ENCODE measurements at regions not wholly inside any gene's neighbourhood (a gene's known extent, or its start where the extent isn't known, plus 50 kb on each side); places are given as distances from the start of the nearest gene placed in this dataset.

DNA sequence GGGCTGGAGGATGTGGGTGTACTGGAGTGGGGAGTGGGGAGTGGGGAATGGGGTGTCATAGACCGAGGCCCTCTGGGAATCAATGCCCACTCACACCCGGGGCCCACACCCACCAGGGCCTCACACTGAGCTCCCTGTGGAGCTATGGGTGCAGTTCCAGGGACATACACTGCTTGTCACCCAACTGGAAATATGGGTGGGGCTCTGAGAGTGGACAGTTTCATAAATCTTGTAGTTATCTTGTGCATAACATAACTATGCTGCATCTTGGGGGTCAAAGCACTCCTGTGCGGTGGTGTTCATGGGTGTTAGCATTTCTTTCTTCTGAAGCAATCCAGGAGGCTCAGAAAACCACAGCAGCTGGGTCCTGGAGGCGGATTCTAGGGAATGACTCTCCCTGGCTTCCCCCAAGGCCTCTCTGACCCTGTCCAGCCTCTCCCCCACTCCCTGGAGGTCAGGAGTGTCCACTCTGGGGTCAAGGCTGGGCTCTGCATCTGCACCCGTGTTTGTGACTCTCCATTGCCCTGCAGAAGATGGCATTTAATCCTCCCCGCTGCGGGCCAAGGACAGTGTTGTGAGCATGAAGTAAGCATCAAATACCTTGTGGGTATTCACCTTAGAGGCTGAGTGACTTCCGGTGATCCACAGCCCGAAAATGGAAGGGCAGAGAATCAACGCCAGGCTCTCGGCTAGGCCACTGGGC is 172.5 kb downstream of the CTTN start:
- DNase-seq (ENCODE audit: low read depth in 2 of 2) = no peak

DNA sequence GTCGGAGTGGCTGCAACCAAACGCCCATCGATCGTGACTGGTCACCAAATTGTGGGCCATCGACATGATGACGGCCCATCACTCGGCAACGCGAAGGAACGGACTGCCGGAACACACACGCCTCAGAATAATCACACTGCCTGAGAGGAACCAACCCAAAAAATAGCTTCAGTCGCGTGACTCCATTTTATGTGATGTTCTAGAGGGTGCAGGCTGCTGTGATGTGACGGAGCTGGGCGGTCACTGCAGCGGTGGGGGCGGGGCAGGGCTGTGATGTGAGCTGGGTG is 174.6 kb downstream of the CTTN start:
- DNase-seq (ENCODE audit: low read depth in 2 of 2) = no peak

DNA sequence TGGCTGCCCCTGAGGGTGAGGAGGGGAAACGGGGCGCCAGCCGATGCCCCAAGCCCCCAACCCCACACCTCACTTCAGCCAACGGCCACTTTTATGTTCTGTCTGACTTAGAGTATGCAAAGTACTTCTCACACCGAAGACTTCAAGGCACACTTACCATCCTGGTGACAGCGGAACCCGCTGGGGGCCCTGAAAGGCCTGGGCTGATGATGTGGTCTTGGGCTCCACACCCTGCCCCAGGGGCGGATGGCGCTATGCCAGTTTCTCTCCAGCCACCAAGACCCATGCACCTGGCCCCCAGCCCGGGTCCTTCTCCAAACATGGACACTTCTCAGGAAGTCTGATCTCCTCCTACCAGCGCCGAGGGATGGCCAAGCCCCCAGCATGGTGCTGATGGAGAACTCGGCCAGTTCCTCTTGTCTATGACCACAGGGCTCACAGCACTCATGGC is 175.4 kb downstream of the CTTN start:
- no peak for DNase-seq (ENCODE audit: low read depth in 2 of 2)

DNA sequence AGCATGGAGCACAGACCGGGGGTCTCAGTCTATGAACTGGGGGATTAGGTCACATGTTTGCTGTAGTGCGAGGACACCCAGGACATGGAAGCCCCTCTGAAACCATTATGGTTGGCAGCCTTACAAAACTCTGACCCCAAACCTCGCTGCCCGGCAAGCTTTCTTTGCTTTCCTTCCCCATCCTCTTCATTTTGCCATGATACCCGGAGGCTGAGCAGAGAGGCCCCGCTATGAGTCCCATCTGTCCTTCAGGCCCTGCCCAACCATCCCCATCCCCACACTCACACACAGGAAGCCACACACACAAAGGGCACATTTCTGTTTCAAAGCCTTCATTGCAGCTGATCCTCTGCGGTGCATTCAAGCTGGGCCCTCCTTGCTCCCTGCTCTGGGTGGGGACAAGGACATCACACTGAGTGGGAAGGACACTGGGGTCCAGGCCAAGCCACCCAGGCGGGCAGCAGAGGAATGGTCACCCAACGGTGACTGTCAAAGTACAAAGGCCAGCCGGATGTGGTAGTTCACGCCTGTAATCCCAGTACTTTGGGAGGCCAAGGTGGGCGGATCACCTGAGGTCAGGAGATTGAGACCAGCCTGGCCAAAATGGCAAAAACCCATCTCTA is 176.5 kb downstream of the CTTN start:
- DNase-seq (ENCODE audit: low read depth in 2 of 2) = no peak

DNA sequence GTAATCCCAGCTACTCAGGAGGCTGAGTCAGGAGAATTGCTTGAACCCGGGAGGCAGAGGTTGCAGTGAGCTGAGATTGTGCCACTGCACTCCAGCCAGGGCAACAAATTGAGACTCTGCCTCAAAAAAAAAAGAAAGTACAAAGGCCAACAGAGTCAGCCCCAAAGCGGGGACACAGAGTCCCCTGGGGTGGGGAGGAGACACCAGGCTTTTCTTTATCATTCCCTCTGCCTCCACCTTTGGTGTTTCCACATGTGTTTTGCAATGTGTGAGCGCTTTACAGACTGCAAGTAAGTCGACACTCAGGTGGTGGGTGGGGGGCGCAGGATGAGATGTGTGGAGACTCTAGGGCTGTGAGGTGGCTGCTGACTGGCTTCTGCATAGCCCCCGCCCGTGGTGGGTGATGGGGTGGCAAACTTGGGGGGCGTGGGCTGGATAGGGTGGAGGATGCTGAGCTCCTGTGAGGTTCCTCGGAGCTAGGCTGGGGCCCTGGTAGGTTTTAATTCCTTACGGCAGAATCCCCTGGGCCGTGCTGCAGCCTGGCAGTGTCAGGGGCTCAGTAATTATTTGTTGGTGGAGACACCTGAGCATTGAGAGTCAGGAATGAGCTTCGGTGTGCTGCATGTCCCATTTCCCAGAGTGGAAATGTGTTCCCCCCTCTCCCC is 177.2 kb downstream of the CTTN start:
- DNase-seq (ENCODE audit: low read depth in 2 of 2) = no peak

DNA sequence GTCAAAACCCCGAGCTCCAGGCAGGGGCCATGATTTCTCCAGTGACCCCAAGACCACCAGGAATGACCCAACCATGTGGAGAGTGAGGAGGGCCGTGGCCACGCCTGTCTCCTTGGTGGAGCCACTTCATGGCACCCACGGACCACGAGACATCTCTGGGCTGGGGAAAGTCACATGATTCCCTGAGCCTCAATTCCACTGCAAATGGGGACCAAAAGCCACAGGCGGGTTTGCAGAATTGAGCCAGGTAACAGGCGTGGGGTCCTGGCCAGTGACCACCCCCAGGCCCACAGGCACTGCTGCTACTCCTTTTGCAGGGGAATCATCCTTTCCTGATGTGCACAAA is 178.9 kb downstream of the CTTN start:
- no peak for DNase-seq (ENCODE audit: low read depth in 2 of 2)

DNA sequence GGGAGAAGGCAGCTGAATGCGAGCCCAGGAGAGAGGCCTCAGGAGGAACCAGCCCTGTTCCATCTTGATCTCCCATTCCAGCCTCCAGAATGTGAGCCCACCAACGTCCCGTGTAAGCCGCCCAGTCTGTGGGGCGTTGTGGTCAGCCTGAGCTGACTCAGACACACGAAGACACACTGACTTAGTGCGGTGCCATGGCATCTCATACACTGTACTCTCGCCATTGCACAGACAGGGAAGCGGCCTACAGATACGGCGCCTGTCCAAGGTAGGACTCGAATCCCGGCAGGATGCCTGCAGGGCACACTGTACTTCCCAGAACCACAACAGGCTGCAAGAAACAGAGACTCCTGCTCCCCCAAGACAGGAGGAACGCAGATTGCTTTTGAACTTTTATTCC is 179.6 kb downstream of the CTTN start:
- no peak for DNase-seq (ENCODE audit: low read depth in 2 of 2)

DNA sequence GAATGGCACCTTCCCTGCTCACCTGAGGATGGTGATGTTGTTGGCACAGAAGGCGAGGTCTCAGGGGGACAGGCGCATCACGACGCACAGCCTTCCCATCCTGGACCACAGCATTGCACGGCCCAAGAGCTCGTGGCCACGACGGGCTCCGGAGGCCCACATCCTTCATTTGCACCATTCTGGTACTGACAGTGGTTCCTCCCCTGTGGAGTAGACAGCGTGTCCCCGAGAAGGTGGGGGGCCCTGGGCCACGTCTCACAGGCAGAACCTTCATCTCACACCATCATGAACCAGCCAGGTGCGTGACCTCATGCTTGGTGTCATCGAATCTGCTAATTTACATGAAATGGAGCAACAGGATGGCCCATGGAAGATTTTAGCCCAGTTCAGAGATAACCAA is 180.0 kb downstream of the CTTN start:
- DNase-seq (ENCODE audit: low read depth in 2 of 2) = no peak

DNA sequence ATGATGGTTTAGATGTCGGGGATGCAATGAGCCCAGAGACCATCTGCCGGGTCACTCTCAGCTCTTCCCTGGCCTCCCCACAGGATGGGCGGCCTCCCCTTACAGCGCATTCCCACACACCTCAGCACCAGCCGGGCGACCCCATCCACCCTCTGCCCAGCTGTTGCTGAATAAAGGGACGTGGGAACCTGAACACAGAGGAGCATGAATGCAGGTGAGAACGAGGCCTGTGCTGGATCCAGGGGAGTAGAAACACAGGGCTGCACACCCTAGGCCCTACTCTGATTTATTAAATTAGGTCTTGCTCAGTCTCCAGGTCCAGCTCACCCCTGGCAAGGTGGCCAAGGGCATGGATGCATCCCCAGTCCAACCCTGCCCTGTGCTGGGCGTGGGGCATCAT is 180.5 kb downstream of the CTTN start:
- no peak for DNase-seq (ENCODE audit: low read depth in 2 of 2)

DNA sequence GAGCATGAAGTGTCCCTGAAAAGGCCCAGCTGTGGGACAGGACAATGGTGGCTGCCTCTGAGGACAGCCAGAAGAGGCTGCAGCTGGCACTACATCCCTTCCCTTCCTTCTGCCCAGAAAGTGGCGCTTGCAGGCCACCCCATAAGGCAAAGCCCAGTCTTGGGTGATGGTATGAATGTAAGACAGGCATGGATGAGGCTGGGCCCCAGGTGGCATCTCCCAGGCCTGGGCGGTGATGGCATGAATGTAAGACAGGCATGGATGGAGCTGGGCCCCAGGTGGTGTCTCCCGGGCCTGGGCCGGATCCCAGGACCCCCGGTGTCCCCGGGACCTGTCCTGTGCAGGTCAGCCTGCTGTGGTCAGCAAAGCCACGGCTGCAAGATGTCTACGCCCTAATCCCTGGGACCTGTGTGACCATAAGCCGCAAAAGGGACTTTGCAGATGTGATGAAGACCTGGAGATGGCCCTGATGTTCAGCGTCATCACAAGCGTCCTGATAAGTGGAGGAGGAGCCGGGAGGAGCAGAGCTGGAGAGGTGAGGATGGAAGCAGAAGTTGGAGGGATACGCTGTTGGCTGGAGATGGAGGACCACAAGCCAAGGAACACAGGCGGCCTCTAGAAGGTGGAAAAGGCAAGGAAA is 181.1 kb downstream of the CTTN start:
- DNase-seq (ENCODE audit: low read depth in 2 of 2) = no peak

DNA sequence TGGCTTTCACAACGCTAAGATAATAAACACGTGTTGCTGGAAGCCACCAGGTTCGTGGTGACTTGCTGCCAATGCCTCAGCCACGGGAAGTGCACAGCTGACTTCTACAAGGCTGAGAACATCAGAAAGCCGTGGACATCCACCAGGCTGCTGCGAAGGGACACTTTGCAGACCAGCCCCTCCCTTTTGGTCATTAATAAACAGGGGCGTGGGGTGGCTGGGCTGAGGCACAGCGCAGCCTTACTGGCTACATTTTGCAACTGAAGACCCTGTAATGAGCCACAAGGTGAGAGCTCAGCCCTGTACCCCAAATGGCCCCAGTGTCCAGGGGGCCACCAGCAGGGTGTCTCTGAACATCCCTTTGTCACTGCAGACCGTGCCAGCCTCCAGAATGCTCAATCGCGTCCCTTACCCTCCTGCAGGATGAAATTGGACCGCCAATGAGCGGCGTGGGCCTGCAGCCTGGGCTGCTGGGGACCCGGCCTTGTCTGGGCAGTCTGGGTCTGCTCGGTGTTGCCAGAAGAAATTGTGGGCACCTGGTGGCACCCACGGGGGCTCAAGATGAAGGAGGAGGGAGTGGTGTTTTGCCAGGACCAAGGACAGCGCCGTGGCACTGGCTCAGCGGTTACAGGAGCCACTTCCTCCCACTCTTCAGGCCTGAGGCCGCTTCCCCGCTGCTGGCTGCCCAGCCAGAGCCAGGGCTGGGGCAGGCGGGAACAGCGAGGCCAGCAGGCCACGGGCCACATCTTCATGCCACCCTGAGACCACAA is 181.9 kb downstream of the CTTN start:
- no peak for DNase-seq (ENCODE audit: low read depth in 2 of 2)

DNA sequence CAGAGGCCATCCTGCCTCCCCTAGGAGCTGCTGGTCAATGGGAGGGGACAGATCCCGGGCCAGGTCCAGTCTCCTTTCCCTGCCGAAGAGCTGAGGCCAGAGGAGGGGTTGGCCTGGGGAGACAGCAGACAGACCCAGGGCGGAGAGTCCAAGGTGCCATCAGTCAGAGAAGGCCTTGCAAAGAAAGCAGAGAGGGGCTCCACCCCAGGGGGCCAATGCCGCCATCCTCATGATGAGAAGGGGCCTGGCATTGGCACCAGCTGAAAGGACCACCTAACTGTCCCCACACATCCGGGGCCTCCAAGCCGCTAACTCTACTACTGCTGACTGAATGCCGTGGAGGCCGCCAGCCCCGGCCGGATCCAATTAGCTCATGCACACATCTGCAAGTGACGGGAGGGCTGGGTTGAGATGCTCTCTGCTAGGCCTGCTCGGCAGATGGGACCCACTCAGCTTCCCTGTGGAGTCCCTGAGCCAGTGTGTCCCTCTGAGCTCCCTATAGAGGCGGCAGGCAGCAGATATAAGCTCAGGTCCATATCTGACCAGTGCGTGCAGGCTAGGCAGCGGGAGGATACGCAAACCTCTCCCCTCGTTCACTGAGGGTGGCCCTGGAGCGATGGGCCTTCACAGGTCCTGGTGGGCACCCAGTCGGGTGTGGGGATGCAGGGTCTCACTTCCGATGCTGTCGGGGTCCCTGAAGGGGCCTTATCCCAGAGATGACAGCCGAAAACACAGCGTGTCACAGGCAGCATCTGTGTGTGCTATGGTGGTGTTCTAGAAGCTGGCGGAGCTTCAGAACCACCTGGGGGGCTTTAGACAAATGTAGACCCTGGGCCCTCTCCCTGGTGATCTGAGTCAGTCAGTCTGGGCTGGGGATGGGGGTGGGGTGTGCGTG is 183.9 kb downstream of the CTTN start:
- no peak for DNase-seq (ENCODE audit: low read depth in 2 of 2)

DNA sequence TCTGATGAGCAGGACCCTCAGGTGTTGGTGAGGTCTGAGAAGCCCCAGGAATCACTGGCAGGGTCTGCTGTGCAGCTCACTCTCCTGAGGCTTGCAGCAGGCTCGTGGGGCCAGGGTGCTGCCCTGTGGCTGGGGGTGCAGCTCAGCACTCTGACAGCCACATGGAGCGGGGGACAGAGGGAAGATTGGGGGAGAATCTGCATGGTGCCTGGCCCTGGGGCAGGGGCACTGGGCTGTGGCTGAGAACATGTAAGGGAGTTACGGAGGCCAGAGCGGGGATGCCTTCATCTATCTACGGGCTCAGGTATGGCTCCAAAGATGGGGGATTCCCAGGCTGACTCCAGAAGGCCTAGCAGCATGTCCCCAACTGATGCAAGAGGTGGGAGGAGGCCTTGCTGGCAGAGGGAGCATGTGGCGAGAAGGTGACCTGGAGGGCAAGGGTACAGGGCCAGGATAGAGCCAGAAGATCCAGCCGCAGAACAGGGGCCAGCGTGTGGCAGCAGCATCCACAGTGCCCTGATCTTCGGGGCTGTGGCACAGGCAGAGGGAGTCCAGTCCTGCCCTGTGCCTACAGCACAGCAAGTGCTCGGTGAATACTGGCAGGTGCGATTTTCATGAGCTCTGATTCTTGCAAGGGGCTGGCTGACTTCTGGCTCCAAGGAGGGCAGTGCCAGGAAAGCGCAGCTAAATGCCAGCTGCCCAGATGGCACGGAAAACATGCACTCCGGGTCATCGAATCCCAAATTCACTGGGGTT is 184.7 kb downstream of the CTTN start:
- no peak for DNase-seq (ENCODE audit: low read depth in 2 of 2)

DNA sequence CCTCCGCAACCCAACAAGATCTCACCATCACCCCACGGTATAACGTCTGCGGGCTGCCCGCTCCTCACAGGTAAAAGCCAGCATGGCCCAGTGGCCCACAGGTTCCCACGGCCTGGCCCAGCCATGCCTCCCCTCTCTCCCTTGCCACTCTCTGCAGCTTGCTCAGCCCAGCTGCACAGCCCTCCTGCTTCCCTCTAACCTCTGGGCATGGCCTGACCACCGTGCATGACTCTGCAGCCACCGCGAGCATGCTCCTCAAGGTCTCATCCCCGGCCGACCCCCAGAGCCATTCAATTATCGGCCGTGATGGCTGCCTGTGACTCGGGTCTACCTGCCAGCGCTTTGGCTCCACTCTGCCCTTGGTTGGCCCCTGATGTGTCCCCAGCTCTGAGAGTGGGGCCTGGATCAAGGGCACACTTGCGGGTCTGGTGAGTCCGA is 185.5 kb downstream of the CTTN start:
- DNase-seq (ENCODE audit: low read depth in 2 of 2) = no peak

DNA sequence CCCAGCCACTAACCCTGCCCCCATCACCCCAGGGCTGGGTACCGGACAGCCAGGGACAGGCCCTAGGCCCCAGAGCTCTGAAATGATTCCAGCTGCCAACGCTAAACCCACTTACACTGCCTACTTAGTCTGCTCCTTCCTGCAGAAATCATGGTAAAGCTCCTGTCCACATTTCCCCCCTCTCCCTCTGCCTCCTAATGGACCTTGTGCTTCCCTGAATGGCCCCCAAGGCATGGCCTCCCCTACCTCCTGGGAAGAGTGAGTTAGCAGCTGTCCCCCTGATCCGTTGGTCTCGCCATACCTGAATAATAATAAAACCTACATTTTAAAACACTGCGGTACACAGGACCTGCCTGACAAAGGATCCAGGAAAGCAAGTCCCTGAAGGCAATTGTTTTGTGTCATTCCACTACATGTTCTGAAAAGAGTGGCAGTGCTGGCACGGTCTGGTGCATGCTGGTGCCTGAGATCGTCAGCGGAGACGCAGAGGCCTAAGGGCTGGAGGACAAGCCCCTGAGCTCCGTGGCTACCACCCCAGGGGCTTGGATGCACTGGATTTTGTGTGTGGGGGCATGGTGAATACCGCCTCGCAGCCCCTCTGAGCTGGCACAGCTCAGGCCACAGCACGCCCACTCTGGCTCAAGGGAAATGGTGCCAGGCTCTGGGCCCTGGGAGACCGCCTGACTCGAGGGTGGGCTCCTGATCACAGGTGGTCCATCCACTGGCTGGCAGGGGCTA is 186.3 kb downstream of the CTTN start:
- no peak for DNase-seq (ENCODE audit: low read depth in 2 of 2)

DNA sequence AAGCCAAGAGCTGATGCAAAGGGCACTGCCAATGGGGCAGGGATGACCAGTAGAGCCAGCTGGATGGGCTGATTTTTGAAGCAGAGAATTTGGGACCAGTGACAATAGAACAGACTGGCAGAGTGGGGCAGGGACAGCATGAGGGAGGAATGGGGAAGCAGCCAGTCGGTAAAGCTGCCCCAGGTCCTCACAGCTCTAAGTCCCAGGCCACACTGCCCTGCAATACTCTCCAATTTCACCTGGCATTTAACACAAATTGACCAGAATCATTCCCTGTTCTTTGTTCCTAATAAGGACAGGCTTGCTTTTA is 186.9 kb downstream of the CTTN start:
- no peak for DNase-seq (ENCODE audit: low read depth in 2 of 2)

DNA sequence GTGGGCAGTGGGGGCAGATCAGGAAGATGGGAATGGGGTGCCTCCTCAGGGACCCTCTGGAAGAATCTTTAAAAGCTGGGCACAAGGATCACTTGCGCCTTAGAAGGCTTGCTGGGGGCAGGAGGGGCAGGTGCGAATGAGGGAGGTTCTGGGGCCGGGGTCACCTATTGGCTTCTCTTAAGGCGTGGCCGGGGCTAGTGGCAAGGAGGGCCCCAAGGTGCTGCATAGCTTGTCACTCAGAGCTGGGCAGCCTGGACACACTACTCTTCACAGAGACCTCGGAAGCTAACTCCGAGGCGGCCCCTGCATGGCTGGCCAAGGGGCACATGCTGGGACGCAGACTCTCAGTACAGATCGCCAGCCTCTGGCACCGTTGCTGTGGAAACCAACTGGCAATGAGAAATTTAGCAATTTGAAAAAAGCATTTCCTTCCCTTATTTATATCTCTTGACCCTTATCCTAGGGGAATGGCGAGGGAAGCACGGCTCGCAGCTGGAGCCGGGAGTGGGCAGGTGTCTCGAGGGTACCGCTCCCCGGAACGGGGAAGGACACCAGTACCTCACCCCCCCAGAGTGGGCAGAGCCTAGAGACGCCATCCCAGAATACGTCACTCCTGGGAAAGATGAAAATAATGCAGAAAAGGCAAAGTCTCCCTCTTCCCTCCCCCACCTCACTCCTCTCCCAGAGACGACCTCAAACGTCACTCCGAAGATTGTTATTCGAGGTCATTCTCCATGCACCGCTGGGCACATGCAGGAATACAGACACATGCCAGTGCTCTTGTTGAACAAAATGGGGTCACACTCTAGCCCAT is 188.1 kb downstream of the CTTN start:
- DNase-seq (ENCODE audit: low read depth in 2 of 2) = no peak

DNA sequence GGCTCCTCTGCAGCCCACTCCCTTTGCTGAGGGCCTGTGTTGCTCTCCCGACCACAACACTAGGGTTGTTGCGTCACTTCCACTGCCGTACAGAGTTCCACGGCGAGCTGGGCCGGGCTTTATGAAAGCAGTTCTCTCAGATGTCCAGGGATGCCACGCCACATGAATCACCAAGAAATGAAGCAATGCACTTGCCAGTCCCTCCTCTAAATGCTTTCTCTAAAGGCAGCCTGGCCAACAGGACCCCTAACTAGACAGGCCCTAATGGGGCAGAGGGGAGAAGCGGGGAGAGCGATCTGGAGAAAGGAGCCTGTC is 188.7 kb downstream of the CTTN start:
- no peak for DNase-seq (ENCODE audit: low read depth in 2 of 2)

DNA sequence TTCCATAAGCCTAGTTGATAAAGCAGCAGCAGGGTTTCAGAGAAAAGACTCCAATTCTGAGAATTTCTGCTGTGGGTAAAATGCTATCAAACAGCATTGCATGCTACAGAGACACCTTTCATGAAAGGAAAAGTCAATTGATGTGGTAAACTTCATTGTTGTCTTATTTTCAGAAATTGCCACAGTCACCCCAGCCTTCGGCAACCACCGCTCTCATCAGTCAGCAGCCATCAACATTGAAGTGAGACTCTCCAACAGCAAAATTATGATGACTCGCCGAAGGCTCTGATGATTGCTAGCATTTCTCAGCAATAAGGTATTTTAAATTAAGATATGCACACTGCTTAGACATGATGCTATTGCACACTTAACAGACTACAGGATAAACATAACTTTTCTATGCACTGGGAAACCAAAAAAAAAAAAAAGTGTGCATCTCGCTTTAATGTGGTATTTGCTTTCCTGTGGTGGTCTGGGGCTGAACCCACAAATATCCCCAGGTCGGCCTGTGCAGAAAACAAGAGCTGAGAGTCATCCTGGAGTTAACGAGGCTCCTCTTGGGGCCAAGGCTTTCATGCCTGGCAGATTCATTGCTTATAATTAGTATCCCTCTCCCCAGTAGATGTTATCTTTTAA is 192.1 kb downstream of the CTTN start:
- no peak for DNase-seq (ENCODE audit: low read depth in 2 of 2)

Measured in stimulated activated CD8-positive, alpha-beta memory T cell treated with anti-CD3 and anti-CD28 coated beads, Interleukin-7, amount 100 ng/mL, for 4 hours (primary cell).